ENCODE measurements at regions not wholly inside any gene's neighbourhood (a gene's known extent, or its start where the extent isn't known, plus 50 kb on each side); places are given as distances from the start of the nearest gene placed in this dataset.

- TF ChIP-seq GFI1B (tag by site-specific recombination; IDR thresholded peaks at IDR 0.05) = no peak
- no peak for TF ChIP-seq MEIS1 (CRISPR knock-in tag; IDR thresholded peaks at IDR 0.05; ENCODE audit: borderline replicate concordance)
- 0 out of 2 replicates have a peak, but pooled peaks have one; percentile 23 for TF ChIP-seq EGR2 (tag by site-specific recombination; IDR thresholded peaks at IDR 0.05; ENCODE audit: low read depth)
- no peak for TF ChIP-seq ZNF146 (tag by site-specific recombination; IDR thresholded peaks at IDR 0.05)
- no peak for TF ChIP-seq ZNF132 (tag by site-specific recombination; IDR thresholded peaks at IDR 0.05; ENCODE audit: borderline replicate concordance)
- TF ChIP-seq ZNF184 (tag by site-specific recombination; IDR thresholded peaks at IDR 0.05) = no peak
- ChIA-PET POLR2A (no interaction called here), CTCF (interaction anchor here (0.6 kb wide), 1 partner anchor 1302 kb away, joined by 3 read pairs; no protein-coding TSS in a partner anchor)
- H3K36me3 ChIP-seq (ENCODE audit: control insufficient read depth in 2 of 2, insufficient read depth in 1 of 2, low read length in 2 of 2) = no peaks in the 10 kb centered on the region
- no peak overlapping the region for H3K4me3 ChIP-seq (ENCODE audit: low read depth, low read length)
- no peak overlapping the region for H3K27ac ChIP-seq (ENCODE audit: extremely low read depth, low read depth, low read length)
- H3K4me1 ChIP-seq (ENCODE audit: control insufficient read depth, insufficient read depth, low read length) = no peaks in the 10 kb centered on the region
- no peaks in the 10 kb centered on the region for H3K9me3 ChIP-seq (ENCODE audit: control insufficient read depth, insufficient read depth, low read depth, low read length)
Observed at GRCh38 chr9:89554307-89555035, 50.3 kb upstream of the GADD45G start.

DNA sequence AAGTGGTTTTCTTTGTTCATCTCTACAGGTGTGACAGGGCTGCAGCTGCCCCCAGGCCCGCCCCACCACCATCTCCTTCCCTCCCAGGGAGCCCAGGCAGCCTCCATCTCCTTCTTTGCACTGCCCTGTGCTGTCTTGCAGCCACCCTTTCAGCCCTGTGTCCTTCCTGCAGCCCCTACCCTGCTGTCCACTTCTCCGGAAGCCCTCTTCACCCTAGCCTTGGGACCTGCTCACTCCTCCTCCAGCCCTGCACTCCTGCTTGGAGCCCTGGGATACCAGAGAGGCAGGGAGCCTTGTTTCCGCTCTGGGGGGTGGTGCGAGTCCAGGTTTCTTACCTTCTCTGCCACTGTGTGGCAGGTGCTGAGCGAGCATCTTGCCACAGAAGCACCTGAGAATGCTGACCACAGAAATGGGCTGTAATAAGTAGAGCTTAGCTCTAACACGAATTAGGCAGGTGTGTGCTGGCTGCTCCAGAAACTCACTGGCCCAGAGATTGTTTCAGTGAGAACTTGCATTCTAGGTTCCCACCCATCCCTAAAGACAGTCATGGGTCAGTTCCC, 51.3 kb upstream of the GADD45G start:
- ChIA-PET CTCF (interaction anchor here (0.6 to 1.1 kb wide), 2 partner anchors 40 to 233 kb away, joined by 5 to 7 read pairs; no protein-coding TSS in a partner anchor), POLR2A (no interaction called here)
- no peaks in the 10 kb centered on the region for H3K9me3 ChIP-seq (ENCODE audit: control insufficient read depth, insufficient read depth, low read depth, low read length)
- no peaks in the 10 kb centered on the region for H3K4me1 ChIP-seq (ENCODE audit: control insufficient read depth, insufficient read depth, low read length)
- no peaks in the 10 kb centered on the region for H3K36me3 ChIP-seq (ENCODE audit: control insufficient read depth in 2 of 2, insufficient read depth in 1 of 2, low read length in 2 of 2)
- H3K4me3 ChIP-seq (ENCODE audit: low read depth, low read length) = no peak overlapping the region
- H3K27ac ChIP-seq (ENCODE audit: extremely low read depth, low read depth, low read length) = no peak overlapping the region
- TF ChIP-seq ZNF585B (tag by site-specific recombination; IDR thresholded peaks at IDR 0.05) (no peak), ZNF23 (tag by site-specific recombination; IDR thresholded peaks at IDR 0.05; ENCODE audit: borderline replicate concordance) (no peak), ZNF561 (tag by site-specific recombination; IDR thresholded peaks at IDR 0.05; ENCODE audit: borderline replicate concordance) (no peak), ZBTB7A (tag by site-specific recombination; IDR thresholded peaks at IDR 0.05; ENCODE audit: low read depth) (no peak), ZNF302 (tag by site-specific recombination; IDR thresholded peaks at IDR 0.05; ENCODE audit: low read depth) (no peak), ZNF776 (tag by site-specific recombination; IDR thresholded peaks at IDR 0.05; ENCODE audit: borderline replicate concordance) (no peak), ZNF121 (tag by site-specific recombination; IDR thresholded peaks at IDR 0.05) (no peak), ZBTB21 (tag by site-specific recombination; IDR thresholded peaks at IDR 0.05) (no peak)

DNA sequence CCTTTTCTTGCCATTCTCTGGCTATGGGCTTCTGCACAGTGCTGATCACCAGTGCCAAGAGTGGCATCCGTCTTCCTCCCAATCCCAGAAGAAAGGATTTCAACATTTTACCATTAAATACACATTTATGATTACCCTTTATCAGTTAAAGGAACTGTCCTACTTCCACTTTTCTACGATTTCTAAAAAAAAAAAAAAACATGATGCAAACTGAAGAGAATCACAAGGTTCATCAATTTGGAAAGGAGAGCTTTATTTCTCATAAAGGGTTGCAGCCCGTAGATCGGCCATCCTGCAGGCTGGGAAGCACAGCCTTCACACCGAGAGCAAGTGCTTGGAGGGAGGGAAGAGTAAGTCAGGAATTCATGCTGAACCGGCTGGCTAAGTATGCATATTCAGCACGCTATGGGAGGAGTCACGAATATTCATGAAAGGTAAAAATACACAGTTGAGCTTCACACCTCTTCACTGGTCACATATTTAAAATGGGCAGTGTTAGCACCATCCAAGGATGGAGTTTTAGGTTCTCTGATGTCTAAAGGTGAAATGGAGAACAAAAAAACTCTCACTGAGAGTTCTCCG, 52.5 kb upstream of the SEMA4D start:
- CTCF ChIA-PET = interaction anchor here (0.6 to 3.3 kb wide), 15 partner anchors 8 to 243 kb away, joined by 3 to 28 read pairs (median 5); partner anchors contain the start of gene SECISBP2
- no peaks in the 10 kb centered on the region for H3K9me3 ChIP-seq (ENCODE audit: control insufficient read depth, insufficient read depth, low read depth, low read length)
- no peaks in the 10 kb centered on the region for H3K36me3 ChIP-seq (ENCODE audit: control insufficient read depth in 2 of 2, insufficient read depth in 1 of 2, low read length in 2 of 2)
- no peaks in the 10 kb centered on the region for H3K4me1 ChIP-seq (ENCODE audit: control insufficient read depth, insufficient read depth, low read length)
- POLR2A ChIA-PET = no interaction called here
- H3K27ac ChIP-seq (ENCODE audit: extremely low read depth, low read depth, low read length) = no peak overlapping the region
- no peak overlapping the region for H3K4me3 ChIP-seq (ENCODE audit: low read depth, low read length)
- no peak for TF ChIP-seq KLF7 (tag by site-specific recombination; IDR thresholded peaks at IDR 0.05; ENCODE audit: borderline replicate concordance)
- no peak for TF ChIP-seq ZNF692 (tag by site-specific recombination; IDR thresholded peaks at IDR 0.05)
- TF ChIP-seq, protein P1, sequence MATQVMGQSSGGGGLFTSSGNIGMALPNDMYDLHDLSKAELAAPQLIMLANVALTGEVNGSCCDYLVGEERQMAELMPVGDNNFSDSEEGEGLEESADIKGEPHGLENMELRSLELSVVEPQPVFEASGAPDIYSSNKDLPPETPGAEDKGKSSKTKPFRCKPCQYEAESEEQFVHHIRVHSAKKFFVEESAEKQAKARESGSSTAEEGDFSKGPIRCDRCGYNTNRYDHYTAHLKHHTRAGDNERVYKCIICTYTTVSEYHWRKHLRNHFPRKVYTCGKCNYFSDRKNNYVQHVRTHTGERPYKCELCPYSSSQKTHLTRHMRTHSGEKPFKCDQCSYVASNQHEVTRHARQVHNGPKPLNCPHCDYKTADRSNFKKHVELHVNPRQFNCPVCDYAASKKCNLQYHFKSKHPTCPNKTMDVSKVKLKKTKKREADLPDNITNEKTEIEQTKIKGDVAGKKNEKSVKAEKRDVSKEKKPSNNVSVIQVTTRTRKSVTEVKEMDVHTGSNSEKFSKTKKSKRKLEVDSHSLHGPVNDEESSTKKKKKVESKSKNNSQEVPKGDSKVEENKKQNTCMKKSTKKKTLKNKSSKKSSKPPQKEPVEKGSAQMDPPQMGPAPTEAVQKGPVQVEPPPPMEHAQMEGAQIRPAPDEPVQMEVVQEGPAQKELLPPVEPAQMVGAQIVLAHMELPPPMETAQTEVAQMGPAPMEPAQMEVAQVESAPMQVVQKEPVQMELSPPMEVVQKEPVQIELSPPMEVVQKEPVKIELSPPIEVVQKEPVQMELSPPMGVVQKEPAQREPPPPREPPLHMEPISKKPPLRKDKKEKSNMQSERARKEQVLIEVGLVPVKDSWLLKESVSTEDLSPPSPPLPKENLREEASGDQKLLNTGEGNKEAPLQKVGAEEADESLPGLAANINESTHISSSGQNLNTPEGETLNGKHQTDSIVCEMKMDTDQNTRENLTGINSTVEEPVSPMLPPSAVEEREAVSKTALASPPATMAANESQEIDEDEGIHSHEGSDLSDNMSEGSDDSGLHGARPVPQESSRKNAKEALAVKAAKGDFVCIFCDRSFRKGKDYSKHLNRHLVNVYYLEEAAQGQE (tag by site-specific recombination; IDR thresholded peaks at IDR 0.05) = no peak
- no peak for TF ChIP-seq ZNF561 (tag by site-specific recombination; IDR thresholded peaks at IDR 0.05; ENCODE audit: borderline replicate concordance)
- no peak for TF ChIP-seq OSR2 (tag by site-specific recombination; IDR thresholded peaks at IDR 0.05)
- TF ChIP-seq ZNF423 (tag by site-specific recombination; IDR thresholded peaks at IDR 0.05) = no peak
- TF ChIP-seq ZNF133 (tag by site-specific recombination; IDR thresholded peaks at IDR 0.05) = no peak
- TF ChIP-seq ZNF26 (tag by site-specific recombination; IDR thresholded peaks at IDR 0.05) = no peak
- TF ChIP-seq, protein P2, sequence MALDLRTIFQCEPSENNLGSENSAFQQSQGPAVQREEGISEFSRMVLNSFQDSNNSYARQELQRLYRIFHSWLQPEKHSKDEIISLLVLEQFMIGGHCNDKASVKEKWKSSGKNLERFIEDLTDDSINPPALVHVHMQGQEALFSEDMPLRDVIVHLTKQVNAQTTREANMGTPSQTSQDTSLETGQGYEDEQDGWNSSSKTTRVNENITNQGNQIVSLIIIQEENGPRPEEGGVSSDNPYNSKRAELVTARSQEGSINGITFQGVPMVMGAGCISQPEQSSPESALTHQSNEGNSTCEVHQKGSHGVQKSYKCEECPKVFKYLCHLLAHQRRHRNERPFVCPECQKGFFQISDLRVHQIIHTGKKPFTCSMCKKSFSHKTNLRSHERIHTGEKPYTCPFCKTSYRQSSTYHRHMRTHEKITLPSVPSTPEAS (tag by site-specific recombination; IDR thresholded peaks at IDR 0.05) = no peak
- no peak for TF ChIP-seq ZNF184 (tag by site-specific recombination; IDR thresholded peaks at IDR 0.05)

All from HEK293 (cell line).